HG03571 (cell line): ENCODE measurements at regions not wholly inside any gene's neighbourhood (a gene's known extent, or its start where the extent isn't known, plus 50 kb on each side); places are given as distances from the start of the nearest gene placed in this dataset.
"Not testable (repeated sequence)": the region's sequence is repeated elsewhere in the genome, so short reads cannot be mapped to it uniquely, and the experiment has no call there.

Experiments
- ATAC-seq: cut with Tn5 transposase; IDR thresholded peaks from one replicate; pipeline ENCODE4 v1.9.1; 2021; ENCODE audit not compliant: unreplicated experiment

GRCh38 chr4:31241504-31242106 is 521.4 kb downstream of the PCDH7 start:
- no peak for ATAC-seq

- ATAC-seq, result no peak
These were observed 526.7 kb downstream of the PCDH7 start for GRCh38 chr4:31246856-31247255.

GRCh38 chr4:31259119-31259518 is 539.0 kb downstream of the PCDH7 start:
- ATAC-seq, result no peak

- ATAC-seq, result no peak
These were observed 541.5 kb downstream of the PCDH7 start for GRCh38 chr4:31261632-31262031.

GRCh38 chr4:31266094-31266493 is 545.9 kb downstream of the PCDH7 start:
- not testable (repeated sequence) for ATAC-seq

GRCh38 chr4:31272331-31273061 is 552.3 kb downstream of the PCDH7 start:
- no peak for ATAC-seq

GRCh38 chr4:31275906-31276305 is 555.7 kb downstream of the PCDH7 start:
- no peak for ATAC-seq

GRCh38 chr4:31283679-31284078 is 563.5 kb downstream of the PCDH7 start:
- ATAC-seq, result no peak

- ATAC-seq, result no peak
These were observed 570.7 kb downstream of the PCDH7 start for GRCh38 chr4:31290836-31291235.

GRCh38 chr4:31291238-31291637 is 571.1 kb downstream of the PCDH7 start:
- ATAC-seq, result no peak

GRCh38 chr4:31294655-31295480 is 574.7 kb downstream of the PCDH7 start:
- no peak for ATAC-seq

- ATAC-seq, result no peak
These were observed 578.6 kb downstream of the PCDH7 start for GRCh38 chr4:31298737-31299136.

- no peak for ATAC-seq
These were observed 586.9 kb downstream of the PCDH7 start for GRCh38 chr4:31307029-31307428.

GRCh38 chr4:31324814-31325213 is 604.6 kb downstream of the PCDH7 start:
- ATAC-seq, result no peak

- ATAC-seq, result no peak
These were observed 605.1 kb downstream of the PCDH7 start for GRCh38 chr4:31325300-31325699.

GRCh38 chr4:31327031-31327430 is 606.9 kb downstream of the PCDH7 start:
- no peak for ATAC-seq

GRCh38 chr4:31328932-31329331 is 608.8 kb downstream of the PCDH7 start:
- ATAC-seq, result no peak

GRCh38 chr4:31334086-31334910 is 614.1 kb downstream of the PCDH7 start:
- ATAC-seq, result no peak

- no peak for ATAC-seq
These were observed 617.8 kb downstream of the PCDH7 start for GRCh38 chr4:31338000-31338399.

GRCh38 chr4:31341601-31342359 is 621.6 kb downstream of the PCDH7 start:
- no peak for ATAC-seq
